Inflammatory macrophage treated with lipopolysaccharide for 4 hours (primary cell): ENCODE measurements at regions not wholly inside any gene's neighbourhood (a gene's known extent, or its start where the extent isn't known, plus 50 kb on each side); places are given as distances from the start of the nearest gene placed in this dataset.
"Not testable (repeated sequence)": the region's sequence is repeated elsewhere in the genome, so short reads cannot be mapped to it uniquely, and the experiment has no call there.

Source experiments
- DNase-seq: peaks from one replicate; pipeline ENCODE4 v3.0.0-alpha.2; 2020

DNA sequence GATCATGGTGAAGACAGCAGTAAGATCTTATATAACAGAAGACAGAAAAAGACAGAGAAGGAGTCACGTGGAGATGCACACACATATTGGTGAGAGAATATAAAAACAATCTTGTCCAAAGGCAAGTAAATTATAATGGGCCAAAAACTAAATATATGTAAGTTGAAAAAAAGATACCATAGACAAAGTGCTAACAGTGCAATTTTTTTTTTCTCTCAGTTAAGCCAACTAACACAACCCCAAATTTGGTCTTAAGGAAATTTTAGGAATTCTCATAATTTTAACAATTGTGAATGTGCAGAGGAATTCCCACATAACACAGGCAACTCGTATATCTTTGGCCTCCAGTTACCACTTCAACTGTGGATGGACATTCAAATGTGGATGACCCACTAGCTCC lies 432.2 kb downstream of the SOX2 start:
- no peak for DNase-seq

DNA sequence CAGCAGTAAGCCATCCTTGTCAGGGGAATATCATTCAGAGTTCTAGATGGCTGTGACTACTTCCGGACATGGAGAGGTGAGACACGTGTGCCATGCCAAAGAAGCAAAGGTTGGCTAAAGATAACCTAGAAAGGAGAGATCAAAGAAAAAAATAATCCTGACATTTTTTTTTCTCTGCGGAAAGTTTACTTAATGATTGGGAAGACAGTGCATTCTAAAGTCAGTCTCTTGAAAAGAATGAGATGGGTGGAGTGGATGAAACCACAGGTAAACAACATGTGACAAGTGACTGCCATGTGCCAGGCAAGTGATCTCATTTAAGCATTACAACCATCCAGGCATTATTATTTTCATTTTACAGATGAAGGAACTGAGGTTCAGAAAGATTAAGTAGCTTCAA lies 436.6 kb downstream of the SOX2 start:
- DNase-seq: no peak

DNA sequence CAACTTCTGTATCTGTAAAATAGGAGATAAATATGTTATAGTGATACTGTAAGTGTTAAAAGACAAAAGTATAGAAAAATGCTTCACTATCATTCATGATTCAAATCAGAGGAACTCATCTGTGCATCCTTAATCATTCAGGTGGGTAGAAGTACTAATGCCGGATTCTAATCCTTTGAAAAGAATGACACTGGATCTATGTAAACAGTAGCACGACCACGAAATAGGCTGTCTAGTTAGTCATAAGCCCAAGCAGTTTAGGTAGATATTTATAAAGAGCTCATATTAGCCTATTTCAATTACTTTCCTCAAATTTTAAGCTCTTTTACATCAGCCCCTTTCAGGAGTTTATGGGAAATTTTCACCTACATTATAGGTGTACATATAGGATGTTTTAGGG lies 437.9 kb downstream of the SOX2 start:
- DNase-seq: no peak

GRCh38 chr3:182156326-182156725 lies 444.6 kb downstream of the SOX2 start:
- DNase-seq: not testable (repeated sequence)

DNA sequence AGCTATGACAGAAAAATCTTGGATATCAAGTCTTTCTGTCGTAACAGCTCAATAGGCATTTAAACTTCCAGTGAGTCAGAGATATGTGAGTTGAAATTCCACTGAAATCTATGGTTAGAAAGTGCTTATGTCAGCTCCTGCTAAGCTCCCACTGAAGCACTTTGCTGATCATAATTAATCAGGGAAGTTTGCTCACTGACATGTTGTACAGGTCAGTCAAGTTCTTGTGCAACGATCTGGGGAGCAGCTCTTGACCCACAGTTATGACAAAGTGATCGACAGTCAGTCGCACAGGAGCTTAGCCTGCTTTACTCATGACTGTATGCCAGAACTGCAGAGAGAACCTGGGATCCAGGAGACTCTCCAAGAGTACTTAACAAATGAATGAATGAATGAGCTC lies 453.5 kb downstream of the SOX2 start:
- DNase-seq: no peak

- DNase-seq: no peak
Measured at GRCh38 chr3:182172534-182172933, 460.8 kb downstream of the SOX2 start.

GRCh38 chr3:182178488-182179200 lies 466.9 kb downstream of the SOX2 start:
- no peak for DNase-seq

DNA sequence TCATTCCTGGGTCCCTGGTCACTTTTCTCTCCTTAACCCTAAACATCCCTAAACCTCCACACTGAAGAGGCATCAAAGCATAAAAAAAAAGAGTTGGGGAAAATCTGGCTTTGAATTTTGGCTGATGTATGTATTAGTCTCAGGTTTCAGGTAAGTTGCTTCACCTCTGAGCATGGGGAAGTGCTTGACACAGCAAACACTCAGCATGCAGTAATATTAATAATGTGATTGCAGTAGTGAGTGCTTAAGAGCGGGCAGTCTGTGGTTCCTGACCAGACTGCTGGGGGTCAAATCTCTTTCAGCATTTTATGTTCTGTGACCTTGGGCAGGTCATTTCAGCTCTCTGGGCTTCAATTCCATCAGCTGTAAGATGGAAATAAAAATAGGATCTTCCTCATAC lies 467.9 kb downstream of the SOX2 start:
- no peak for DNase-seq

DNA sequence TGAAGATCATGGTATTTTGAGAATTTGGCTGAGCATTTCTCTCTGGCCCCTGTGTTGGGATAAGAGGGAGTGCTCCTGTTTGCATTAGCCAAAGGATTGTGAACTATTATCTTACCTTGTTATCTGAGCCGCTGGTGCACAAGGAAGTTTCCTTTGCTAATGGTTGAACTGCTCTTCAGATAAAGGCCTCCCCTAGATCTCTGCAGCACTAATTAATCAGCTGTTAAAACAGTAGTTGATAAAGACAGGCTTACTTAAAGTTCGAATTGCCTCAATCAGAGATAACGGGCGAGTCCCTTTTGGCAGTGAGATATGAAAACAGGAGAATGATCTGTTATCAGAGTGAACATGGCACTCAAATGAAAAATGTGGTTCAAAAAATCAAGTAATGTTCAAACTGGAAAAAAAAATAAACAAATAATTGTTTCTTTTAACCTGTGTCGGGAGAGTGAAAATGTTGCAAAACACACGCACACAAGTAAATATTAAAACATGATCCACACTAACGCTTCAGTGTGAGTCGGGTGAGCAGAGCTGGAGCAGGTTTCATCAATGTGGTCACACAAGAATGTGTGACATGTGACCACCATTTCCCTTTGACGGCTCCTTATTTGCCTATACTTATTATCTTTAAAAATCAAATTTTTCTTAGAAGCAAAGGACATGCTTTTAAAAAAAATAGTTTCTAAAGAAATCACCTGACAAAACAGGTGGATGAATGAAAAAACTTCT lies 469.1 kb downstream of the SOX2 start:
- DNase-seq: no peak

DNA sequence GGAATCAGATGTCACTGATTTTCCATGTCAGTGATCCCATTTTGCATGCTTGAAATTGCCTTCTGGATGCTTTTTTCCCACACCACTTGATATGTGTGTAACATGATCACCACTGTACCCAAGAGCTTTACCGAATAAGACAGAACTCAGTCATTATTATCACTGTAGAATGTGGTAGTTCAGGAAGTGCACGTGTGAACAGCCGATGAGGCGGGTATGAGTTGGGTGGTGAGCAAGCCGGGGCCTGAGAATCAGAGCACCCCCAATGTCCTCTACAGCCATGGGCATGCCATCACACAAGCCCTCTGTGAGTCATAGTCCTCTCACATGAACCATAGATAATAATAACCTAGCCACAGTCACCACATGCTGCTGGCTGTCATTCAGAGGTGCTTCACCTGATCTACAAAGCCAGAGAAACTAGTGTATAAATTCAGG lies 470.8 kb downstream of the SOX2 start:
- DNase-seq: no peak

- DNase-seq: no peak
Measured at GRCh38 chr3:182183716-182184430, 472.1 kb downstream of the SOX2 start.

DNA sequence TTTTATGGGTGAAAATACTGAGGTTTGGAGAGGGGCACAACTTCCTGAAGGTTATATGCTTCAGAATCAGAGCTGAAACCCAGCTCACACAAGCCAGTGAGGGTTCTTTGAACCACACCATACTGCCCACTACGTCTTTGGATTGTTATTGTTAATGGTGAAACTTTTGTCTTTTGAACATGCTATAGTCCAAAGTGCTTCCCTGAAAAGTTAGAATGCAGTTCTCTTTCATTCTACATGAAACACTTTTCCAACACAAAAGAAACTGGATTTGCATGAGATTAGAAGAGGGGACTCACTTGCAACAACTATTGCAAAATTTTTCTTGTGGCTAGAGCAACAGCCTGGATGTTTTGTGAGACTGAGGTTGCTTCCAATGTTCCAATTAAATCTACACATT lies 473.6 kb downstream of the SOX2 start:
- no peak for DNase-seq

GRCh38 chr3:182190056-182190455 lies 478.3 kb downstream of the SOX2 start:
- DNase-seq: no peak

DNA sequence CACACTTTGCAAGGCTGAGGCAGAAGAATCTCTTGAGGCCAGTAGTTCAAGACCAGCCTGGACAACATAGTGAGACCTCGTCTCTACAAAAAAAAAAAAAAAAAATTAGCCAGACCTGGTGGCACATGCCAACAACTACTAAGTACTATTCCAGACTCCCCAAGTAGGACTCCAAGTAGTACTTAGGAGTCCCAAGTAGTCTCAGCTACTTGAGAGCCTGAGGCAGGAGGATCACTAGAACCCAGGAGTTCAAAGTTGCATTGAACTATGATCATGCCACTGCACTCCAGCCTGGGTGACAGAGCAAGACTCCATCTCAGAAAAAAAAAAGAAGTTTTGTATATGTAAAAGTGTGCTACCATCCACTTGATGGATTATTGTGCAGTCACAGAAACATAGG lies 486.6 kb downstream of the SOX2 start:
- no peak for DNase-seq

DNA sequence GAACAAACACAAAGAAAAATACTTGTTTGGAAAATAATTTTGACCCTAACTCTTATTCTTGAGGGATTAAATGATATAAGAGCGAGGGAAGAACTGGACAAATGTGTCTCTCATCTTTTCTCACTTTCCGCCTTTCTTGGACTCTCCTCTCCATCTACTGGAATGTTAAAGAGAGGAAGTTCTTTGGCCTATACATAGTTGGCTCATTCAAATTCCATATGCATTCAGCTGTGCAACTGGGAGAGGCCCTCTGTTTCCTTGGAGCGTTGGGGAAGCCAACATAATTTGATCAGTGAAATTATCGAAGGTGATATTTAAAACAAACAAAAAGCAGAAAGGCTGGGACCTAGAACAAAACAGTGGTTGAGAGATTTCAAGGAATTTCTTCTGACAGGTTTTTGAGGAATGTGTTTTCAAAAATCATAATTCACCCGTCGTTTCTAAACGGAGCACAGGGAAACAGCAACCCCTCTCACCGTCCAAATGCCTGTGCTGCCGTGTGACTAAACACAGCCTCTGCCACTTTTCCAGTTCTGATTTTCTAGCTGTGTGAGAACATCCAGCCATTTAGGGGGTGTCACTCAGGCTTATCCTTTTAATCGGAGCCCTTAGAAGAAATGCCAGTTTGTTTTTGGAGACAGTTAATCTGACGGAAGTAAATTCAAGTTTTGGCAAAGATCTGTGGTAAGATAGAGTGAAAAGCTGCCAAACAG lies 489.9 kb downstream of the SOX2 start:
- DNase-seq: no peak

DNA sequence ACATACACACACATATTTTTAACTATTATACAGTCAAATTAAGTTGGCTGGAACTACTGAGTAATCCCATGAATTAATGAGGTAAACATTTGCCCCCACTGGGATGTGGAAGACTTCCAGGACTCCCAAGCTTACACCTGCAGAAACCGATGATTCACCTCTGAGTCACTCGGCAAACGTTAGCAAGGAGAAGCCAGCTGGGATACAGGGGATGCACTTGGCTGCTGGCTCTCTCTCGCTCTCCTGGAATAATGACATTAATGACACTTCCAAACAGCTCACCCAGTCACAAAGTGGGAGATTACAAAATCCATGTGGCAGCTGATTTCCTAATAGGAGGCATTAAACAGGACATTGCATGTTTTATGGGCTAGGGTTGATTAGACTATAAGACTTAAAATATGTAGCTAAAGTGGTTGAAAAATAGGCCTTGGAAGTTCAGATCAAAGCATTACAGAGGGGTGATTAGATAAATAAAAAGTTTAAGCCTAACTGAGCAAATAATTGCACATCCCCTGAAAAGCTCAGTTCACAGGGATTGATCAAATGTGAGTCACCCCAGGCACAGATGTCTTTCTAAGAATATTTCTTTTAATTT lies 500.9 kb downstream of the SOX2 start:
- no peak for DNase-seq

DNA sequence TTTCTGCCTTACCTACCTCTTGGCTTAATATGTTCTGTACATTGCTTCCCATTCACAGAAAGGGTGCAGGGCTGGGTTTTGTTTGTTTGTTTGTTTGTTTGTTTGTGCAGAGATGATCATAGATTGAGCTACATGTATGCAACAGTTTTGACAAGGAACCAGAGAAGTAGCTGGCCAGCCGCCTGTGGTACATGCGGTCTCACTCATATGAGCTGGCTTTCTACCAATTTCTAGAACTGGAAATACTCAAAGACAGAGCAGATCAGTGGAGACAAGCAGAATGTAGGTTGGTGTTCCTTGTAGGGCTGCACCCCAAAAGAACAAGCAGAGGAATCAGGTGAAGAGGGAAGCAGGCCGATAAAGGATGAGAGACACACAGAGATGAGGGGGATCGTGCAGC lies 502.7 kb downstream of the SOX2 start:
- no peak for DNase-seq

DNA sequence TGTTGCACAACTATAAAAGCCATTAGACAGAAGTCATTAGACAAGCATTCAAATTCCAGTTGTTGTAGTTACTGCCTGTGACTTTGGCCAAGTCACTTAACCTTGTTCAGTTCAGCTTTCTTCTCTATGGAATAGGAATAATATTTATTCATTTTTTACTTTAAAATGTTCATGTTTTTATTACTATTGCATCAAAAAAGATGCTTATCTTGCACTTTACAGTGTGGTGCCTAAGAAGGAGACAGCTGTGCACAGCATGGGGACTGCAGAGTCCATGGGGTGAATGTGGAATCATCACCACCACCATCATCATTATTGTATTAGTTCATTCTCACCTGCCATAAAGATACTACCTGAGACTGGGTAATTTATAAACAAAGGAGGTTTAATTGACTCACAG lies 504.2 kb downstream of the SOX2 start:
- no peak for DNase-seq

DNA sequence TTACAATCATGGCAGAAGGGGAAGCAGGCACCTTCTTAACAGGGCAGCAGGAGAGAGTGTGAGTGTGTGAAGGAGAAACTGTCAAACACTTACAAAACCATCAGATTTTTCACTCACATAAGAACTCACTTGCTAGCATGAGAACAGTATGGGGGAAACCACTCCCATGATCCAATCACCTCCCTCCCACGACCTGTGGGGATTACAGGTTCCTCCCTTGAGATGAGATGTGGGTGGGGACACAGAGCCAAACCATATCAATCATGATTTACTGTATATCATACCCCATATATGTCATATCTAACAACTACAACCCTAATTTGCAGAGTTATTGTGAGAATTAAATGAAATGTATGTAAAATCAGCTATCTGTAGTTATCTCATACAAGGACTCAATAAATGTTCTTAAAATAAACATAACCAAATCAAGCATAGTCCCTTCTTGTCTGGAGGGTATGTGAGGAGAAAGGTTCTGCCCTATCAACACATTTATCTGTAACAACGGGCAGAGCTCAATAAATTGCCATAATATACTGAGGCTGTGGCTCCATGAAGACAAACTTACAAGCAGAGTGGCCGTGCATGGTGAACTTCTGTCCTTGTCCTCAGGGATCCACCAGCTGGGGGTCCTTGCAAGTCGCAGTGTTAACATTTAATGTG lies 504.7 kb downstream of the SOX2 start:
- DNase-seq: no peak

- no peak for DNase-seq
Measured at GRCh38 chr3:182220013-182220412, 508.3 kb downstream of the SOX2 start.

DNA sequence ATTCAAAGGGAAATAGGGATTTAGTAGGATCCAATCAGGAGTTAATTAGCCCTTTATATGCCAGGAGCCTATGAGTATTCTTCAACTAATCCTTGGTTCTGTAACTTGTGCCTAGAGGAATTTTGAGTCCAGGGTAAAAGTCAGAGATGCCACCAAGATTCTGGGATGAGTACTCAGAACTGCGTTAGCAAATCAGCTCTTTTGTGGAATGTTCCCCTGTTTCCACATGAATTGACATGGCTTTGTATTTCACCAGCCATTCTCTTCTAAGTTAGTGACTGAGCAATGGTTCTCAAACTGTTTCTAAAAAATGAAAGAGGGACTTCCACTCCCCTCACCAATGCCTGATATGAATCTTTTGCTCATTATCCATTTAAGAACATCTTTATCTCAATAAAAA lies 508.7 kb downstream of the SOX2 start:
- DNase-seq: no peak

DNA sequence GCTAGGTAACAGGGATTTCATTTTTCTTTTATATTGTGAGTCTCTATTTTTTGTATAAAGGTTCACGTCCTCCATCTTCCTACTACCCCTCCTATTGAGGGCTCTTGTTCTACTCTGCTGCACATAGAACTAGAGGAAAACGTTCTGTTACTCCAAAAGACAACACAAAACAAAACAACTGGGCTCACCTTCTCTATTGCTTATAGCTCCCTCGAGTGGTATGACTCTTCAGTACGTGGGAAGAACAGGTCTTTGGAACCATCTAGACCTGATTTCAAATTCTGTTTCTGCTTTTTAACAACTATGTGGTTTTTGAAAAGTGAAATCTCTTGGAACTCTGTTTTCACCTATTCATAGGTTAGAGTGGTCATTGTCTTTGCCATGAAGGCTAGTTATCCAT lies 515.3 kb downstream of the SOX2 start:
- DNase-seq: no peak
